HG03196 (cell line): ENCODE measurements at regions not wholly inside any gene's neighbourhood (a gene's known extent, or its start where the extent isn't known, plus 50 kb on each side); places are given as distances from the start of the nearest gene placed in this dataset.

Experiments
- ATAC-seq: cut with Tn5 transposase; IDR thresholded peaks from one replicate; pipeline ENCODE4 v1.9.1; 2021; ENCODE audit not compliant: unreplicated experiment

- ATAC-seq, result no peak
These were observed 768.1 kb upstream of the LRRN3 start for GRCh38 chr7:110322796-110323195.

GRCh38 chr7:110326966-110327365 is 764.0 kb upstream of the LRRN3 start:
- ATAC-seq, result no peak

- no peak for ATAC-seq
These were observed 754.5 kb upstream of the LRRN3 start for GRCh38 chr7:110336423-110336822.

- ATAC-seq, result no peak
These were observed 753.3 kb upstream of the LRRN3 start for GRCh38 chr7:110337646-110338045.

GRCh38 chr7:110347081-110347480 is 743.8 kb upstream of the LRRN3 start:
- no peak for ATAC-seq

- ATAC-seq, result no peak
These were observed 734.5 kb upstream of the LRRN3 start for GRCh38 chr7:110356438-110356837.

- no peak for ATAC-seq
These were observed 732.9 kb upstream of the LRRN3 start for GRCh38 chr7:110358028-110358427.

GRCh38 chr7:110371709-110372108 is 719.2 kb upstream of the LRRN3 start:
- no peak for ATAC-seq

GRCh38 chr7:110372685-110373084 is 718.2 kb upstream of the LRRN3 start:
- no peak for ATAC-seq

- no peak for ATAC-seq
These were observed 717.5 kb upstream of the LRRN3 start for GRCh38 chr7:110373416-110373815.

GRCh38 chr7:110373859-110374258 is 717.1 kb upstream of the LRRN3 start:
- no peak for ATAC-seq

- ATAC-seq, result no peak
These were observed 715.9 kb upstream of the LRRN3 start for GRCh38 chr7:110375068-110375467.

- no peak for ATAC-seq
These were observed 708.2 kb upstream of the LRRN3 start for GRCh38 chr7:110382736-110383135.

- ATAC-seq, result no peak
These were observed 704.9 kb upstream of the LRRN3 start for GRCh38 chr7:110386006-110386405.

GRCh38 chr7:110386913-110387312 is 704.0 kb upstream of the LRRN3 start:
- no peak for ATAC-seq

- ATAC-seq, result no peak
These were observed 703.2 kb upstream of the LRRN3 start for GRCh38 chr7:110387689-110388088.

GRCh38 chr7:110388457-110388856 is 702.5 kb upstream of the LRRN3 start:
- no peak for ATAC-seq

GRCh38 chr7:110396021-110396420 is 694.9 kb upstream of the LRRN3 start:
- no peak for ATAC-seq

GRCh38 chr7:110397927-110398660 is 692.8 kb upstream of the LRRN3 start:
- ATAC-seq, result no peak

GRCh38 chr7:110399421-110399820 is 691.5 kb upstream of the LRRN3 start:
- ATAC-seq, result no peak

- ATAC-seq, result no peak
These were observed 690.5 kb upstream of the LRRN3 start for GRCh38 chr7:110400411-110400810.

- no peak for ATAC-seq
These were observed 683.7 kb upstream of the LRRN3 start for GRCh38 chr7:110407242-110407641.

GRCh38 chr7:110407706-110408105 is 683.2 kb upstream of the LRRN3 start:
- ATAC-seq, result no peak
